A673 (cell line): ENCODE measurements at regions not wholly inside any gene's neighbourhood (a gene's known extent, or its start where the extent isn't known, plus 50 kb on each side); places are given as distances from the start of the nearest gene placed in this dataset.

Experiments used
- CTCF ChIP-seq: fragments of 300-800, 200-600 bp; sonication (generic); conservative IDR thresholded peaks from 2 replicates; pipeline ENCODE4 v1.5.1; 2017; ENCODE audit warnings: low read depth, mild to moderate bottlenecking, antibody characterized with exemption, low read length, moderate library complexity, mixed read lengths
- EZH2 ChIP-seq: fragments of 200-600 bp; sonication (generic); IDR thresholded peaks from 2 replicates; pipeline ENCODE4 v1.6.1; 2017; ENCODE audit warnings: borderline replicate concordance, low read depth, mild to moderate bottlenecking, mixed read lengths, antibody characterized with exemption, low read length; ENCODE audit not compliant: poor library complexity, severe bottlenecking

- TF ChIP-seq EZH2 (no peak), CTCF (no peak)
These were observed 146.4 kb upstream of the TNC start for GRCh38 chr9:115264313-115264712.
